IPS-20b (cell line): ENCODE measurements at regions not wholly inside any gene's neighbourhood (a gene's known extent, or its start where the extent isn't known, plus 50 kb on each side); places are given as distances from the start of the nearest gene placed in this dataset.
"Not testable (repeated sequence)": the region's sequence is repeated elsewhere in the genome, so short reads cannot be mapped to it uniquely, and the experiment has no call there.

Experiments
- H3K27ac ChIP-seq: one replicate; pipeline ENCODE4 v1.5.1; 2013; ENCODE audit warnings: low read length
- H3K27me3 ChIP-seq: 2 replicates; pipeline ENCODE4 v1.6.1; 2013; ENCODE audit warnings: mild to moderate bottlenecking, low read length, inconsistent platforms; ENCODE audit not compliant: insufficient read depth
- H3K36me3 ChIP-seq: 2 replicates; pipeline ENCODE4 v1.6.1; 2013; ENCODE audit warnings: low read depth, mild to moderate bottlenecking, inconsistent platforms, low read length, moderate library complexity; ENCODE audit not compliant: insufficient read depth
- H3K4me1 ChIP-seq: 2 replicates; pipeline ENCODE4 v1.6.1; 2013; ENCODE audit warnings: mild to moderate bottlenecking, control low read depth, inconsistent platforms, low read length, moderate library complexity; ENCODE audit not compliant: insufficient read depth
- H3K4me3 ChIP-seq: 2 replicates; pipeline ENCODE4 v1.5.1; 2013; ENCODE audit warnings: mild to moderate bottlenecking, low read length, inconsistent platforms
- H3K9ac ChIP-seq: 2 replicates; pipeline ENCODE4 v1.6.1; 2013; ENCODE audit warnings: low read depth, mild to moderate bottlenecking, inconsistent platforms, low read length, moderate library complexity
- H3K9me3 ChIP-seq: 2 replicates; pipeline ENCODE4 v1.6.1; 2013; ENCODE audit warnings: mild to moderate bottlenecking, low read depth, low read length, inconsistent platforms; ENCODE audit not compliant: insufficient read depth

GRCh38 chr10:29861811-29862505 lies 197.4 kb downstream of the JCAD start:
- Histone ChIP-seq H3K4me3 (no peak overlapping the region), H3K9me3 (no peaks in the 10 kb centered on the region), H3K9ac (no peak overlapping the region), H3K27ac (no peak overlapping the region), H3K27me3 (no peaks in the 10 kb centered on the region), H3K36me3 (no peaks in the 10 kb centered on the region), H3K4me1 (no peaks in the 10 kb centered on the region)

- H3K4me1 ChIP-seq, H3K9me3 ChIP-seq, H3K27me3 ChIP-seq, H3K36me3 ChIP-seq, H3K9ac ChIP-seq, H3K27ac ChIP-seq, H3K4me3 ChIP-seq: not testable (repeated sequence)
Measured at GRCh38 chr10:29861231-29861630, 198.2 kb downstream of the JCAD start.

- H3K4me1 ChIP-seq, result no peaks in the 10 kb centered on the region
- H3K4me3 ChIP-seq, result no peak overlapping the region
- no peak overlapping the region for H3K9ac ChIP-seq
- H3K36me3 ChIP-seq, result no peaks in the 10 kb centered on the region
- no peak overlapping the region for H3K27ac ChIP-seq
- no peaks in the 10 kb centered on the region for H3K27me3 ChIP-seq
- H3K9me3 ChIP-seq, result no peaks in the 10 kb centered on the region
Measured at GRCh38 chr10:29860166-29860565, 199.2 kb downstream of the JCAD start.

GRCh38 chr10:29859521-29860130 lies 199.8 kb downstream of the JCAD start:
- Histone ChIP-seq H3K4me1 (no peaks in the 10 kb centered on the region), H3K27ac (no peak overlapping the region)

GRCh38 chr10:29858702-29859267 lies 200.6 kb downstream of the JCAD start:
- H3K9me3 ChIP-seq, result no peaks in the 10 kb centered on the region
- H3K27me3 ChIP-seq, result no peaks in the 10 kb centered on the region
- H3K36me3 ChIP-seq, result no peaks in the 10 kb centered on the region
- H3K9ac ChIP-seq, result no peak overlapping the region
- no peak overlapping the region for H3K4me3 ChIP-seq
- no peak overlapping the region for H3K27ac ChIP-seq
- no peaks in the 10 kb centered on the region for H3K4me1 ChIP-seq

More at GRCh38 chr10:29859521-29860130, 199.8 kb downstream of the JCAD start:
- no peaks in the 10 kb centered on the region for H3K27me3 ChIP-seq
- H3K9ac ChIP-seq, result no peak overlapping the region
- no peaks in the 10 kb centered on the region for H3K36me3 ChIP-seq
- no peaks in the 10 kb centered on the region for H3K9me3 ChIP-seq
- no peak overlapping the region for H3K4me3 ChIP-seq

GRCh38 chr10:29857843-29858701 lies 201.3 kb downstream of the JCAD start:
- H3K27ac ChIP-seq, result no peak overlapping the region
- no peak overlapping the region for H3K9ac ChIP-seq
- H3K36me3 ChIP-seq, result no peaks in the 10 kb centered on the region
- H3K4me3 ChIP-seq, result no peak overlapping the region
- H3K27me3 ChIP-seq, result no peaks in the 10 kb centered on the region
- H3K4me1 ChIP-seq, result no peaks in the 10 kb centered on the region
- H3K9me3 ChIP-seq, result no peaks in the 10 kb centered on the region

GRCh38 chr10:29856295-29856694 lies 203.1 kb downstream of the JCAD start:
- Histone ChIP-seq H3K4me1 (no peaks in the 10 kb centered on the region), H3K27ac (no peak overlapping the region), H3K4me3 (no peak overlapping the region), H3K9me3 (no peaks in the 10 kb centered on the region), H3K27me3 (no peaks in the 10 kb centered on the region), H3K36me3 (no peaks in the 10 kb centered on the region), H3K9ac (no peak overlapping the region)

- Histone ChIP-seq H3K4me1 (no peaks in the 10 kb centered on the region), H3K27ac (no peak overlapping the region), H3K36me3 (no peaks in the 10 kb centered on the region), H3K9me3 (no peaks in the 10 kb centered on the region), H3K27me3 (no peaks in the 10 kb centered on the region), H3K4me3 (no peak overlapping the region), H3K9ac (no peak overlapping the region)
Measured at GRCh38 chr10:29853913-29854312, 205.5 kb downstream of the JCAD start.

GRCh38 chr10:29851241-29851640 lies 208.1 kb downstream of the JCAD start:
- H3K27ac ChIP-seq, result no peak overlapping the region
- H3K36me3 ChIP-seq, result no peaks in the 10 kb centered on the region
- H3K9ac ChIP-seq, result no peak overlapping the region
- no peaks in the 10 kb centered on the region for H3K4me1 ChIP-seq
- no peaks in the 10 kb centered on the region for H3K9me3 ChIP-seq
- H3K27me3 ChIP-seq, result no peaks in the 10 kb centered on the region
- H3K4me3 ChIP-seq, result no peak overlapping the region

- H3K9ac ChIP-seq, result no peak overlapping the region
- no peaks in the 10 kb centered on the region for H3K36me3 ChIP-seq
- H3K4me1 ChIP-seq, result no peaks in the 10 kb centered on the region
- no peak overlapping the region for H3K27ac ChIP-seq
- no peaks in the 10 kb centered on the region for H3K27me3 ChIP-seq
- no peak overlapping the region for H3K4me3 ChIP-seq
- H3K9me3 ChIP-seq, result no peaks in the 10 kb centered on the region
Measured at GRCh38 chr10:29850371-29850770, 209.0 kb downstream of the JCAD start.

- Histone ChIP-seq H3K36me3 (no peaks in the 10 kb centered on the region), H3K27me3 (no peaks in the 10 kb centered on the region), H3K9ac (no peak overlapping the region), H3K9me3 (no peaks in the 10 kb centered on the region), H3K27ac (no peak overlapping the region), H3K4me3 (no peak overlapping the region), H3K4me1 (no peaks in the 10 kb centered on the region)
Measured at GRCh38 chr10:29849886-29850285, 209.5 kb downstream of the JCAD start.
